NCI-H345 treated with DMSO at 0.1 percent for 48 hours (cell line): ENCODE measurements at regions not wholly inside any gene's neighbourhood (a gene's known extent, or its start where the extent isn't known, plus 50 kb on each side); places are given as distances from the start of the nearest gene placed in this dataset.
"Not testable (repeated sequence)": the region's sequence is repeated elsewhere in the genome, so short reads cannot be mapped to it uniquely, and the experiment has no call there.

Experiments used
- DNase-seq: peaks from one replicate; lab custom pipeline; 2025; ENCODE audit not compliant: unreplicated experiment; lab: John Stamatoyannopoulos, UW

DNA sequence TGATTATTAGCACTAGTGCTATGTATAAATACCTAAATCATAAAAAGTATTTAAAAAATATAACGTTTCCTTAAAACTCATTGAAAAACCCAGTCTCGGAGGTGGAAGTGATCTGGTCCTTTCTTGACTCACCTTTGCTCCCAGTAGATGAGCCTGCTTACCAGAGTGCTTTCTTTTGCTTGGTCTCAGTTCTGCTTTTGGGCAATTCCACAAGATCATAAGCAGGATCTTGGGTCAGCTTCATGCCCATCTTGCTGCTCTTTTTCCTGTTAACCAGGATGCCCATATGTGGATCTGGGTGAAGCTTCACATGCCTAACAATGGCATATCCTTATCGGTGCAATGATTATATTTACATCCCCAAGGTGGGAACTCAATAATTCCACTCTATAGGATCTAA lies 332.1 kb upstream of the FAM98A start:
- DNase-seq, result no peak

DNA sequence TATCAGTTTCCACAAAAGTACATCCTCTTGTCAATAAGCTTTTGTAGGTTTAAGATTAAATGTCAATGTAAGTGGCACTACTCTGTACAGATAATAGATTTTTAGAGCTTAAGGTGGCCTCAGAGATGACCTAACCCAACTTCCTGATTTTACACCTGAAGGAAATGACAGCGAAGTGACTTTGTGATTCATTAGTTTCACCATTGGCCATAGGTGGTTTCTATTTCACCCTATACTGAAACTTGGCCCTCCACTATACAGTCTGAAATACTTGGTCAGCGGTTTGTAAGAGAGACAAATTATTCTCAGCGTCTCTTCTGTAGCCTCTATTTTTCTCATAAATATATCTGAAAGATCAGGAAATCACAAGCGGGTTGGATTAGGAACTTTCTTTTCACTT lies 330.4 kb upstream of the FAM98A start:
- DNase-seq, result no peak

DNA sequence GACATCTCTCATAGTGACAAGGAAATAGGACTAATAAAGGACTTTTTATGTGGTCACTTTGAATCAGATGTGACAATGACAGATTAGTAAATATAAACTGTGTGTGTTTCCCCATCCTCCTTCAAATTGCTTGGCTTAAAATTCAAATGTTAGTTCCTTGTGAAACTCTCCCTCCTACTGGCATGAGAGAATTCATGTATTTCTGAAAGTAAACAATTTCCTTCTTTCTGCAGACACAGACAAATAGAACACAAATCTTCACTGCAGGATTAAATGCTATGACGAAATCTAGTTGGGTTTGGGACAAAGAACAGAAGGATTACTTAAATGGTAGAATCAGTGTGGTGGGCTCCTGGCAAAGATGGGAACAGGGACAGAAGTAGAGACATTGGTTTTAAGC lies 328.7 kb upstream of the FAM98A start:
- DNase-seq, result no peak

DNA sequence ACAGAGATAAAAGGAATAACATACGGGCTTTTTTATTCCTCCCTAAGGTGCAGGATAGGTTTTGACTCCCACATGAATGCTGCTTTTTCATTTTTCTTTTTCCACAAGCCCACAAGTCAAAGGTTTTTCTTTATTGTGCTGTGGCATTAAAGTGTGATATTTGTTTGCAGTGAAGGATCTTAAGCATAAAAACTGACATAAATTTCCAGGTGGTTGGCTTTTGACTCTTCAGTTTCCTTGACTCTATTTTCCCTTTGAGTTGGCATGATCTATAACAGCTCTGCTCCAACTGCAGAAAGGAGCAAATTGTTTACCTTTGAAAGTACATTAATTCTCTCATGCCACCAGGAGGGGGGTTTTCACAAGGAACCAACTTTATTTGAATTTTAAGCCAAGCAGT lies 326.2 kb upstream of the FAM98A start:
- DNase-seq, result no peak

DNA sequence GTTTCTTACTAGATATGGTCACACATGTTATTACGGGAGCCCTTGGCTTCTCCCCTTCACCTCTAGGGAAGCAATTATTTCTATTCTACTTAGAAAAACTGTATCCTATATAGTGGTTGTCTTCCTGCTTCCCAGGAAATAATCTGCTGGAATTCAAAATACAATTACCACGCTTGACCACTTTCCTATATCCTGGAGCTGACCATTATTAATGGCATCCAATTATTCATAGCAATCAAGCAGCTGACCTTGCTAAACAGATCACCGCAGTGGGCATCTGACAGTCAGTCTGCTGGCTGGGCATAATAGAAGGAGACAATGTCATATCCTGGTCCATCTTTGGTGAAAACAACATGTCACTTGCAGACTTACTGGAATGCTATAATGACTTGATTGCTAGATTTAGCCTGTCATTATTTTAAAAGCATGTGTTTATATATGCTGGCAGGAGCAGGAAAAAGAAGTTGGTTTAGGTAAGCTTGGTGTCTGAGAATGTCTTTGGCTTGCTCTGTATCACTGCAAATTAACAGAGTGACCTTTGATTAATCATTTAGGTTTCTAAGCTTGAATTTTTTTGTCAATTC lies 325.6 kb upstream of the FAM98A start:
- DNase-seq, result no peak

DNA sequence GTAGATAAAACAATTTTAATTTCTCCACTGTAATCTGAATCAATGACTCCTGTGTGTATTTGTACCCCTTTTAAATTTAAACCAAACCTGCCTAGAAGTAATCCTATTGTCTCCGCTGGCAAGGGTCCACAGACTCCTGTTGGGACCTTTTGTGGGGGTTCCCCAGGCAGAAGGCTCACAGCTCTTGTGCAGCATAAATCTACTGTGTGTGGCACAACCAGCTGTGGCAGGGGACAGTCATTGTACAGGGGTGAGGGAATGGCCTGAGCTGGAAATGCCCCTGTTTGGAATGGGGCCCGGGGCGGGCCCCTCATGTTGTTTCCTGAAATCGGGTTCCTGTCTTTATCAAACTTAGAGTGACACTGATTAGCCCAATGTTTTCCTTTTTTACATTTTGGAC lies 318.2 kb upstream of the FAM98A start:
- DNase-seq, result no peak

DNA sequence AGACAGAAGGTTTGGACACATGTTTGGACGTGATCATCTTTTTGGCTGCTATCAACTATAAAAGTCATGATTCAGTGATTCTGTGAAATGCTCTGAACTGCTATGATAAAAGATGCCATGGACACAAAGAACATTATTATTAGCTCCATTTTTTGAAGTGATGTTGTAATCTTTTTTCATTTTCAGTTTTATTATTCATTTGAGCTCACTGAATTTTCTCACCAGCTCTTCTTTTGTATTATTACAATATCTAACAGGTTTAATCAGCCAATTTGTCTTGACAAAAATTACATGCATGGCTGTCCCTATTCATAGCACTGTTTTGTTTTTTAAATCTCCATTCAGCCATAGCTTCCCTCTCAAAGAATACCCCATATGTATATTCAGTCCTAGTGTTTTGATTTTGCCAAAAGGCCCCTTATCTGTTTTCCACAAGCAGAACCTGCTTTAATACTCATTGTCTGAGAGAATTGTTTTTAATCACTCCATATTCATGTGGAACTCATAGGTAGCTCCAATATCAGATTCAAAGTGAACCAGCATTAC lies 314.0 kb upstream of the FAM98A start:
- no peak for DNase-seq

DNA sequence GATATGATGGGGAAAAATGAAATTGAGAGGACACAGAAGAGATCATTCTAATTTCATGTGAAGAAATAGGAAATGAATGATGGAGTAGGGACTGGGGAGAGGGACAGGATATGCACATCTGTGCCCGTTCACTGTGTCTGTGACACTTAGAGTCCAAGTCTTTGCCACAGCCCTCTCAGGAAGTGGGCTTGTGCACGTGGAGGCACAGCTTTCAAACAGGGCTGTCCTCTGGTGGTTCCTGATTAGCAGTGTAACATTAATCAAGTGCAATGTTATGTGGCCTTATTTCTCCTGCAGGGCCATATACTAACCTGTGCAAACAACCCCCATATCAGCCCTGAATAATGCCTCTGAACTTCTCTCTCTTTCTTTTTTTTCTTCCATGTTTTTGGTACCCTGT lies 312.2 kb upstream of the FAM98A start:
- DNase-seq, result no peak

DNA sequence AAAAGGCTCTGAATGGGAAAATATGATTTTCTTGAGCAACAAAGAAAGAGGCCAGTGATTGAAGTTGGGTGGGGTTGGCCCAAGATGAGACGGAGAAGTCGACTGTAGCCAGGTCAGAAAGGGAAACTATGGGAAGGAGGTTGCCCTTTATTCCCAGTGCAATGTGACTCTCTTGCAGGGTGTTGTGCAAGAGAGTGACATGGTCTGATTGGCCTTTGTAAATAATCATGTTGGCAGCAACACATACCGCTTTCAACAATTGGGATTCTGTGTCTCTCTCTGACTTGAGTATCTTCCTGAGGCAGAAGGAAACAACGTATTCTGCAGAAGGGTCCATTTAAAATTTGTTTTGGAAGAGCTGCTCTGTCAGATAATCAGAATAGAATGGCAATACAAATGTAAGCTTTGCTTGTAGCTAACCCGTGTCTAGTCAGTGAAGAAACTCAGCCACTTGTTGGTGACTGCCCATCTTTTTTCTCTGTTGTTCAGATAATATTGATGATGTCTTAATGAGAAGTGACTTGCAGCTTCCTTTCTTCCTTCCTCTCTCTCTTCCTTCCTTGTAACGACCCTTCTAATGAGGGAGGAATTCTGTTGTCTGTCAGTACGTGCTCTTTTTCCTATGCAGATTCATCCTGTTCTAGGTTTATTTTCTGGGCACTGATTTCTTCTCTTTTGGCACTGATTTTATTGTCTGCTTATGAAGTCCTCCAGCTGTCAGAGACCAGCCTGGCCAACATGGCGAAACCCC lies 311.0 kb upstream of the FAM98A start:
- no peak for DNase-seq

DNA sequence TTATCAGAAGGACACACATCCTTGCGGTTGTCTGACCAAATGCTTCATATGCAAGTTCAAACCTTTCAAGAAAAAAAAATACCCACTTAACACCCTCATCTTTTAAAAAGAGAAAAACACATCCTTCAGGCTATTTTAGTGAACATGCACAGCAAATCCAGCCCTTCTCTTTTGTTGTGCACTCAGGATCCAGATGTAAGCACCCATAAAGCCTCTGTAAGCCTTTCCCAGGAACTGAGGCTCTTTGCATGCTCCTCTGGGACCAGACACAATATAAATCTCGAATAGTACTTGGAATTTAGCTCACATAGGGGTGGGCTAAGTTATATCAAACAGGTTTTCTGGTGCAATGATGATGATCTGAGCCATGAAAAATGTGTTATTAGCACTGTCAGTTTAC lies 308.8 kb upstream of the FAM98A start:
- DNase-seq, result no peak

DNA sequence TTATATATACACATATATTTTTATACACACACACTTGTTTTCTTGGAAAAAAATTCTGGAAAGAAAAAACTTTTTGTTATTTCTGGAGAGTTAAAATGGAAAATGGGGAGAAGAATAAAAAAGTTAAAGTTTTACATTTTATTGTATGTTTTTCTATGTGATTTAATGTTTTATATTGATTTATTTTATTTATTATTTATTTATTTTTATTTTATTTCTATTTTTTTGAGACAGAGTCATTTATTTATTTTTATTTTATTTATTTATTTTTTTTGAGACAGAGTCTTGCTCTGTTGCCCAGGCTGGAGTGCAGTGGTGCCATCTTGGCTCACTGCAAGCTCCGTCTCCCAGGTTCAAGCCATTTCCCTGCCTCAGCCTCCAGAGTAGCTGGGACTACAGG lies 307.0 kb upstream of the FAM98A start:
- DNase-seq, result not testable (repeated sequence)

DNA sequence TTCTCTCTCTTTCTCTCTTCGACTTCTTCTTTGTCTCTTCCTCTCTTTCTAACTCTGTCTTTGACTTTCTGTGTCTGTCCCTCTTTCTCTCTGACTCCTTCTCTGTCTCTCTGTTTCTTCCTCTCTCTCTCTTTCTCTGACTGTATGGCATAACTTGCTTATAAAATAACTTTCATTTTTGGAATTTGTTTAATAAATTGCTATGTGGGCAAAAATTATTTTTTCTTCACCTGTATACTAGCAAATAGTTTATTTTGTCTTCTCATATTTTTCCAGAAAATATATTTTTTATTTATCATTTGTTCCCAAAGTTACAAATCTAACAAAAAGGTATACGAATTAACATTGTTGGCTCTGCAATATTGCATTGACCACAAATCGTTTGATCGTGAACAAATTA lies 305.7 kb upstream of the FAM98A start:
- DNase-seq, result no peak

DNA sequence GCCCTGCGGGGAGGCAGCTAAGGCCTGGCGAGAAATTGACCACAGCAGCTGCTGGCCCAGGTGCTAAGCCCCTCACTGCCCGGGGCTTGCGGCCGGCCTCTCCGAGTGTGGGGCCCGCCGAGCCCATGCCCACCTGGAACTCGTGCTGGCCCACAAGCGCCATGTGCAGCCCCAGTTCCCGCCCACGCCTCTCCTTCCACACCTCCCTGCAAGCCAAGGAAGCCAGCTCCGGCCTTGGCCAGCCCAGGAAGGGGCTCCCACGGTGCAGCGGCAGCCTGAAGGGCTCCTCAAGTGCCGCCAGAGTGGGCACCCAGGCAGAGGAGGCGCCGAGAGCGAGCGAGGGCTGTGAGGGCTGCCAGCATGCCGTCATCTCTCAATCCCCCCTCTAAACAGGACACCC lies 304.6 kb upstream of the FAM98A start:
- DNase-seq, result no peak

DNA sequence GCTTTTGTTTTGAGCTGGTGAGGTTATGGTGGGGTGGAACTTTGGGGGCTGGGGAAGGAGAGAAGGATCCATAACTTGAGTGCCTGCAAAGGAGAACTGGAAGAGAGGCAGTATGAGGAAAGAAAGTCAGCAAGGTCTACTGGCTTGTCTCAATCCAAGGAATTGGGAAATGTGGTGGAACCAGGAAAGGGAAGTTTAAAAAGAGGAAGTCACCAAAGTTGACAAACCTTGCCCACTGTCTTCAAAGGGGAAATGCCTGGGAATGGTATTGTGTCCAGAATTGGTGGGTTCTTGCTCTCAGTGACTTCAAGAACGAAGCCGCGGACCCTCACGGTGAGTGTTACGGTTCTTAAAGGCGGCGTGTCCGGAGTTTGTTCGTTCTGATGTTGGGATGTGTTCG lies 304.1 kb upstream of the FAM98A start:
- no peak for DNase-seq

DNA sequence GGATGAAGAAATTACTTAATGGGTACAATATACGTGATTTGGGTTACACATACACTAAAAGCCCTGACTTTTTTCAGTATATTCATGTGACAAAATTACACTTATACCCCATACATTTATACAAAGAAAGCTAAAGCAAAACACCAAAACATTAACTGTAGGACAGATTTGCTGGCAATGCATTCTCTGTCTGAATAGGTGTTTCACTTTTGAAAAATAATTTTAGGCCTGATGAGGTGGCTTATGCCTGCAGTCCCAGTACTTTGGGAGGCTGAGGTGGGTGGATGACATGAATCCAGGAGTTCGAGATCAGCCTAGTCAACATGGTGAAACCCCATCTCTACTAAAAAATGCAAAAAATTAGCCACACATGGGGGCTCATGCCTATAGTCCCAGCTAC lies 301.5 kb upstream of the FAM98A start:
- DNase-seq, result no peak

DNA sequence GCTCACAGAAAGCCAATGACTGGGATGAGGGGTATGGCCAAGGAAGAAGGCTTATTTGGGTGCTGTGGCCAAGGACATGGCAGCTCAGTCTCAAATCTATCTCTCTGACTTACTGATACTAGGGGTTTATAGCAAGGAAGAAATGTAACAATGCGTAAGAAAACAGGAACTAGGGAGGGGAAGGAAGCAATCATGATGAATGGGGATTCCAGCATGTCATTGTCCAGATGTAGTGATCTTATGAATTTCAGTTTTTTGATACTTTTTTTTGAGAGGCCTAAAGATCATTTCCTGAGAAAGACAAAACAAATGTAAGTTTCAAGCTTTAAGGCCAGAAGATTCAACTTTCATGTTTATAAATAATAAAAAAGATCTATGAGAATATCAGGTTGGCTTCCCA lies 298.6 kb upstream of the FAM98A start:
- DNase-seq, result no peak

DNA sequence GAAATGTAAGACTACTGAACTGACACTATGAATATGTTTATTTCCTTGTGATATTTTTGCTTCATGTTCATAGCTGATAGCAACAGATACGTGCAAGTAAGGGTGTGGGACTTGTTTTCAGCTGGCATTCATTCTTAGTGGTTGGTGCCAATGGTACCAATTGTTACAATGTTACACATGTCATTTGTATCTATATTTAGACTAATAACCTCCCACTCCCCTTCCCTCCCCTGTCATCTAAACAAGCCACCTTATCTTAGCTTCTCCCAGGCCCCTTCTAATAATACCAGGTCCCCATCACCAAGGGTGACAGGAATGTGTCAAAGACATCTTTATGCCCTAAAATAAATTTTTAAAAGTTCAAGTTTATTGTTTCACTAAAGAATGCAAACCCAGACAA lies 294.7 kb upstream of the FAM98A start:
- DNase-seq, result no peak

DNA sequence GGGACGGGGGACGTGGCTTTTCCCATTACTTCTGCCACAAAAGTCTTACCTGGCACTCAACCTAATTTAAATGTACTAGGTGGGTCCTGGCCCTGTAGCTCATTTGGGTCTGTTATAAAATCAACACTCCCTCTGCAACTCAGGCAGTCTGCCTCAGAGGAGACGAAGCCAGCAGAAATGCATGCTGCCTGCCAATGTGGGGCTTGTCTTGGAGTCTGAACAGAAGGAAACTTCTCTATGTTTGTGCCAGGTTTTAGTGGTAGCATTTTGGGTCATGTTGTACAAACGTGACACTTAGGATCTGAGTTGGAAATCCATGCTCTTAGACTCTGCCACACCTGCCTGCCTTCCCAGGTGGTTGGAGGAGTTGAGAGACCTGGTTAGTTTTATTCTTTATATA lies 292.5 kb upstream of the FAM98A start:
- no peak for DNase-seq

DNA sequence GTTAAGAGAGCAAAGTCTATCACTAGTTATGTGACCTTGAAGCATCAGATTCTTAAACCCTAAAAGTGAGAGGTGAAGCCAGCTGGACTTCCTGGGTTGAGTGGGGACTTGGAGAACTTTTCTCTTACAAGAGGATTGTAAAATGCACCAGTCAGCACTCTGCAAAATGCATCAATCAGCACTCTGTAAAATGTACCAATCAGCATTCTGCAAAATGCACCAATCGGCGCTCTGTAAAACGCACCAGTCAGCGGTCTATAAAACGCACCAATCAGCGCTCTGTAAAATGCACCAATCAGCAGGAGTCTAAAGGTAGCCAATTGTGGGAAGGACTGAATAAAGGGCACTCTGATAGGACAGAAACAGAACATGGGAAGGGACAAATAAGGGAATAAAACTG lies 291.6 kb upstream of the FAM98A start:
- no peak for DNase-seq

DNA sequence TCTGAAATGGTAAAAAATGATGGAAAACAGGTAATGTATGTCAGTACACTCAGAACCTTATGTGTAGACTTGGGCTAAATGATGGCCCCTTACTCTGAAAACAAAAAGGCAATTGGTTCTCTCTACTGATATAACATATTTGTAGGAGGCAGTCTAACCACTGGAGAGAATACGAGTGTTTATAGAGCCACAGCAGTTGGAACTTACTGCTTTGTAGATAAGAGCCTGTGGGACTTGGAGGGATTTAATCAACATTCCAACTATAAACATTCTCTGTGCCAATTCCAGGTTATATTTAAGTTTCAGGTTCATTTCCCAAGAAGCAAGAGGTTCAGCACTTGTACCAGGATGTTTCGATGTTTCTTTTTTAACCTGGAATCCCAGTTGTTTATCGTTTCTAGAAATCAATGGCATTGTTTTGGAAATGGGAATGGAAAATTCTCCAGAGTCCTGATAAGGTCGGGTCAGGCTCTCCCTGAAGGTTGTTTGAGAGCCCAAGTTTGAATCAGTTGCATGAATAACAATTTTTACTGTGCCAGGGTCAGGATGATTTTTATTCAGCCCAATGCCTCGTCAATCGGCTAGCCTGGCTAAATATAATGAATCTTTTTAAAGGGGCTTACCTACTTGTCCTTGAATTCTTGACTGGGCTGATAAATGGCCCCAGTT lies 278.4 kb upstream of the FAM98A start:
- DNase-seq, result no peak

DNA sequence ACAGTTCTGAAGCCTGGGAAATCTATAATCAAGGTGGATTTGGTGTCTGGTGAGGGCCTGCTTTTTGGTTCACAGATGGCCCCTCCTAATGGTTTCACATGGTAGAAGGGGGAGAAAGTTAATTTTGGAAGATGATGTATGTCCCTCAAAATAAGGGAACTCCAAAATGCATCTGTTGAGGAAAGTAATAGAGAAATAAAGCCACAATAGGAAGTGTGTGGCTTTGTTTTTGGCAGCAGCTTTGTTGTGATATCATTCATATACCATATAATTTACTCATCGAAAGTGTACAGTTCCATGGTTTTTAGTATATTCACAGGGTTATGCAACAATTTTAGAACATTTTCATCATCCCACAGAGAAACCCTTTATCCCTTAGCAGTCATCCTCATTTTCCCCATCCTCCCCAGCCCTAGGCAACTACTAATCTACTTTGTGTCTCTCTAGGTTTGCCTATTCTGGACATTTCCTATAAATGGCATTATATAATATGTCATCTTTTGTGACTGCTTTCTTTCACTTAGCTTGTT lies 274.0 kb upstream of the FAM98A start:
- no peak for DNase-seq

DNA sequence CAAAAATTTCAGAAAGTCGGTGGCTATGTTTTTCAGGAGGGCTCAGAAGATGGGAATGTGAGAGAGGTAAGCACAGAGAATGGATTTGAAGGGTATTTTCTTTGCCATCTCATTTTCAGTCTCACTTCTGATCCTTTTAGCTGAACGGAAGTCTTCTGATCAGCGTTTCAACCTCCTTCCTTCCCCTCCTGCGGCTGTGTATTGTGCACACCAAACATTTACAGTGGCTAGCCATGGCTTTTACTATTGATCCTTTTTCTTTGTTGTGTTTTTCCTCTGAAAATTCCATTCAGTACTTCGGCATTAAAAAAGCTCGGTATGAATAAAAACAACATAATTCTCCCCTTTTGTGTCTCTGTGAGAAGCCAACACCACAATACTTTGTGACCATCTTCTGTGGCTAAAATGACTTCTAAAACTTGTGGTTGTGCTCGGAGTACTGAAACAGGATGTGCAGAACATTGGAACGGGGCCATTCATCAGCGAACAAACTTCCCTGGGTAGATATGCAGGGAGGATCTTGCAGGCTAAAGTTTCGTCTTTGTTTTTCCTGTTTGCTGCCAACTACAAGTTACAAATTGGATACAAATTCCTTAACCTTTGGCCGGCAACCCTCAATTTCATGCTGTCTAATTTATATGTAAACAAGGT lies 260.8 kb upstream of the FAM98A start:
- DNase-seq, result no peak
